ENCODE measurements at regions not wholly inside any gene's neighbourhood (a gene's known extent, or its start where the extent isn't known, plus 50 kb on each side); places are given as distances from the start of the nearest gene placed in this dataset.

DNA sequence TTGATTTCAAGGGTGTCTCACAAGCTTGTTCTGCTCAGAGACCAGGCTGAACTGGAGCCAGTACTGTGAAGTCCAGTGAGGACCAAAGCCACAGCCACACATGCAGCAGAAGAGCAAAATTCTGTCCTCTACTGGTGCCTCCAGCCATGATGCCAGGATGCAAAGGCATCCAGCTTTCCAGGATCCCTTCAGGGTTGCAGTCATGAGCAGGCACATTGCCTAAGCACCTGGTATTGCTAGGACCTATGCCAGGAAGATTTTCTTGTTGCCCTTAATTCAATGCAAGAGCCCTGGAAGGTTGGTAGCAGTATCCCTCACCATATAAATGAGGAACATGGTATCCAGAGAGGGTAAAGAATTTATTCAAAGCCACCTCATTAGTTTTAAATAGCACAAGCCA lies 78.9 kb upstream of the CYRIA start:
- TF ChIP-seq, protein P1, sequence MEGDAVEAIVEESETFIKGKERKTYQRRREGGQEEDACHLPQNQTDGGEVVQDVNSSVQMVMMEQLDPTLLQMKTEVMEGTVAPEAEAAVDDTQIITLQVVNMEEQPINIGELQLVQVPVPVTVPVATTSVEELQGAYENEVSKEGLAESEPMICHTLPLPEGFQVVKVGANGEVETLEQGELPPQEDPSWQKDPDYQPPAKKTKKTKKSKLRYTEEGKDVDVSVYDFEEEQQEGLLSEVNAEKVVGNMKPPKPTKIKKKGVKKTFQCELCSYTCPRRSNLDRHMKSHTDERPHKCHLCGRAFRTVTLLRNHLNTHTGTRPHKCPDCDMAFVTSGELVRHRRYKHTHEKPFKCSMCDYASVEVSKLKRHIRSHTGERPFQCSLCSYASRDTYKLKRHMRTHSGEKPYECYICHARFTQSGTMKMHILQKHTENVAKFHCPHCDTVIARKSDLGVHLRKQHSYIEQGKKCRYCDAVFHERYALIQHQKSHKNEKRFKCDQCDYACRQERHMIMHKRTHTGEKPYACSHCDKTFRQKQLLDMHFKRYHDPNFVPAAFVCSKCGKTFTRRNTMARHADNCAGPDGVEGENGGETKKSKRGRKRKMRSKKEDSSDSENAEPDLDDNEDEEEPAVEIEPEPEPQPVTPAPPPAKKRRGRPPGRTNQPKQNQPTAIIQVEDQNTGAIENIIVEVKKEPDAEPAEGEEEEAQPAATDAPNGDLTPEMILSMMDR (IDR thresholded peaks at IDR 0.05), result no peak
- TF ChIP-seq POLR2A (IDR thresholded peaks at IDR 0.05), result no peak
